Large intestine (tissue), 3 donors: ENCODE measurements at regions not wholly inside any gene's neighbourhood (a gene's known extent, or its start where the extent isn't known, plus 50 kb on each side); places are given as distances from the start of the nearest gene placed in this dataset.
"Not testable (repeated sequence)": the region's sequence is repeated elsewhere in the genome, so short reads cannot be mapped to it uniquely, and the experiment has no call there.

Experiments
- DNase-seq, 2 donors: peaks; one replicate each; pipeline versions ENCODE4 v3.0.0 to v3.0.0-alpha.2; 2013
- H3K27ac ChIP-seq: one replicate; pipeline ENCODE4 v1.5.1; 2013; ENCODE audit warnings: low read length
- H3K27me3 ChIP-seq: 2 replicates; pipeline ENCODE4 v1.6.1; 2013; ENCODE audit warnings: low read length; ENCODE audit not compliant: control insufficient read depth, insufficient read depth
- H3K36me3 ChIP-seq: 2 replicates; pipeline ENCODE4 v1.6.1; 2013; ENCODE audit warnings: low read length; ENCODE audit not compliant: control insufficient read depth, insufficient read depth
- H3K4me1 ChIP-seq: one replicate; pipeline ENCODE4 v1.6.1; 2013; ENCODE audit warnings: low read length; ENCODE audit not compliant: control insufficient read depth, insufficient read depth
- H3K4me3 ChIP-seq: one replicate; pipeline ENCODE4 v1.5.1; 2013; ENCODE audit warnings: low read length
- H3K9me3 ChIP-seq: one replicate; pipeline ENCODE4 v1.6.1; 2013; ENCODE audit warnings: mild to moderate bottlenecking, low read depth, low read length, moderate library complexity; ENCODE audit not compliant: control insufficient read depth
- WGBS: methylation state at CpG from one replicate; pipeline ENCODE4 v1.1.5; 2013; ENCODE audit warnings: low lambda C conversion rate; ENCODE audit not compliant: insufficient coverage; 5-methylcytosine and 5-hydroxymethylcytosine counted together

GRCh38 chr1:112093372-112093694, 103.9 kb upstream of the KCND3 start:
- Histone ChIP-seq H3K27ac (no peak overlapping the region), H3K4me3 (no peak overlapping the region), H3K9me3 (no peaks in the 10 kb centered on the region), H3K36me3 (no peaks in the 10 kb centered on the region), H3K27me3 (no peaks in the 10 kb centered on the region), H3K4me1 (no peaks in the 10 kb centered on the region)
- no peak for DNase-seq
- WGBS = 40% methylated on average over 1 of the region's 1 CpG

- H3K27ac ChIP-seq = no peak overlapping the region
- WGBS = no CpG with 5 or more reads among the region's 2 CpGs
Measured at GRCh38 chr1:112099979-112100378, 110.5 kb upstream of the KCND3 start.

DNA sequence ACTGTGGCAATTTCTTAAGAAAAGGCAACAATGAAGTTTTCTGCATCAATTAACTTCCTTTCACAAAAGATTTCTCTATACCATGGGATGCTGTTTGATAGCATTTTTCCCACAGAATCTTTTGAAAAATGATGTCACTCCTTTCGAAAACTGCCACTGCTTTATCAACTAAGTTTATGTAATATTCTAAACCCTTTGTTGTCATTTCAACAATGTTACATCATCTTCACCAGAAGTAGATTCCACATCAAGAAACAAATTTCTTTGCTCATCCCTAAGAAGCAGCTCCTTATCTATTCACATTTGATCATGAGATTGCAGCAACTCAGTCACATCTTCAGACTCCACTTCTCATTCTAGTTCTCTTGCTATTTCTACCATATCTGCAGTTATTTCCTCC, 116.1 kb upstream of the KCND3 start:
- H3K4me1 ChIP-seq = no peaks in the 10 kb centered on the region
- no peak overlapping the region for H3K4me3 ChIP-seq
- H3K27me3 ChIP-seq = no peaks in the 10 kb centered on the region
- DNase-seq = no peak
- H3K27ac ChIP-seq = no peak overlapping the region
- no peaks in the 10 kb centered on the region for H3K36me3 ChIP-seq
- no peaks in the 10 kb centered on the region for H3K9me3 ChIP-seq
- WGBS = no CpG with 5 or more reads among the region's 1 CpG

More at GRCh38 chr1:112099979-112100378, 110.5 kb upstream of the KCND3 start:
- Histone ChIP-seq H3K4me1 (no peaks in the 10 kb centered on the region), H3K4me3 (no peak overlapping the region), H3K27me3 (no peaks in the 10 kb centered on the region), H3K9me3 (no peaks in the 10 kb centered on the region), H3K36me3 (no peaks in the 10 kb centered on the region)
- no peak for DNase-seq

DNA sequence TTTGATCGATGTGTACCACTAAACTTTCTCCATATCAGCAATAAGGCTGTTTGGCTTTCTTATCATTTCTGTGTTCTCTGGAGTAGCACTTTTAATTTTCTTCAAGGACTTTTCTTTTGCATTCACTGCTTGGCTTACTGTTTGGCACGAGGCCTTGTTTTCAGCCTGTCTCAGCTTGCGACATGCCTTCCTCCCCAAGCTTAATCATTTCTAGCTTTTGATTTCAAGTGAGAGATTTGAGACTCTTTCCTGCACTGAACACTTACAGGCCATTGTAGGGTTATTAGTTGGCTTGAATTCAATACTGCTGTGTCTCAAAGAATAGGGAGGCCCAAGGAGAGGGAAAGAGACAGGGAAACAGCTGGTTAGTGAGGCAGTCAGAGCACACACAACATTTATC, 120.6 kb upstream of the KCND3 start:
- Histone ChIP-seq H3K27me3 (no peaks in the 10 kb centered on the region), H3K9me3 (no peaks in the 10 kb centered on the region), H3K4me1 (no peaks in the 10 kb centered on the region), H3K4me3 (no peak overlapping the region), H3K36me3 (no peaks in the 10 kb centered on the region), H3K27ac (no peak overlapping the region)
- WGBS = 70% methylated on average over 3 of the region's 3 CpGs
- no peak for DNase-seq

- no peak overlapping the region for H3K27ac ChIP-seq
- H3K9me3 ChIP-seq = no peaks in the 10 kb centered on the region
- H3K4me3 ChIP-seq = no peak overlapping the region
- H3K27me3 ChIP-seq = no peaks in the 10 kb centered on the region
- DNase-seq = no peak
- WGBS = no CpG with 5 or more reads among the region's 1 CpG
- no peaks in the 10 kb centered on the region for H3K4me1 ChIP-seq
- H3K36me3 ChIP-seq = no peaks in the 10 kb centered on the region
Measured at GRCh38 chr1:112111734-112112133, 122.3 kb upstream of the KCND3 start.

DNA sequence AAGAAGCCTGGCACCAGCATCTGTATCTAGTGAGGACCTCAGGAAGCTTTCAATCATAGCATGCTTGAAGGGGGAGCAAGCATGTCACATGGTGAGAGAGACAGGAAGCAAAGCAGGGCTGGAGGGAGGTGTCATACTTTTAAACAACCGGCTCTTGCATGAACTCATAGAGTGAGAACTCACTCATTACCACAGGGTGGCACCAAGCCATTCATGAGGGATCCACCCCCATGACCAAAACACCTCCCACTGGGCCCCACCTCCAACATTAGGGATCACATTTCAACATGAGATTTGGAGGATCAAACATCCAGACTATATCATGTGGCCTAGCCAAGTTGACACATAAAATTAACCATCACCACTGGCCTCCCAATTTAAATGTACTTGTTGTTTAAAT, 125.1 kb upstream of the KCND3 start:
- no peak overlapping the region for H3K4me3 ChIP-seq
- H3K4me1 ChIP-seq = no peaks in the 10 kb centered on the region
- H3K27ac ChIP-seq = no peak overlapping the region
- H3K27me3 ChIP-seq = no peaks in the 10 kb centered on the region
- no CpG with 5 or more reads among the region's 1 CpG for WGBS
- DNase-seq = no peak
- H3K9me3 ChIP-seq = no peaks in the 10 kb centered on the region
- H3K36me3 ChIP-seq = no peaks in the 10 kb centered on the region

- Histone ChIP-seq H3K9me3 (no peaks in the 10 kb centered on the region), H3K36me3 (no peaks in the 10 kb centered on the region), H3K4me3 (no peak overlapping the region), H3K27ac (no peak overlapping the region), H3K27me3 (no peaks in the 10 kb centered on the region), H3K4me1 (no peaks in the 10 kb centered on the region)
- no peak for DNase-seq
- WGBS = 89% methylated on average over 1 of the region's 2 CpGs
Measured at GRCh38 chr1:112126598-112126997, 137.1 kb upstream of the KCND3 start.

GRCh38 chr1:112127606-112128005, 138.1 kb upstream of the KCND3 start:
- H3K27me3 ChIP-seq, DNase-seq, H3K9me3 ChIP-seq, H3K4me3 ChIP-seq, H3K36me3 ChIP-seq, H3K4me1 ChIP-seq, H3K27ac ChIP-seq: not testable (repeated sequence)
- no CpG with 5 or more reads among the region's 2 CpGs for WGBS

DNA sequence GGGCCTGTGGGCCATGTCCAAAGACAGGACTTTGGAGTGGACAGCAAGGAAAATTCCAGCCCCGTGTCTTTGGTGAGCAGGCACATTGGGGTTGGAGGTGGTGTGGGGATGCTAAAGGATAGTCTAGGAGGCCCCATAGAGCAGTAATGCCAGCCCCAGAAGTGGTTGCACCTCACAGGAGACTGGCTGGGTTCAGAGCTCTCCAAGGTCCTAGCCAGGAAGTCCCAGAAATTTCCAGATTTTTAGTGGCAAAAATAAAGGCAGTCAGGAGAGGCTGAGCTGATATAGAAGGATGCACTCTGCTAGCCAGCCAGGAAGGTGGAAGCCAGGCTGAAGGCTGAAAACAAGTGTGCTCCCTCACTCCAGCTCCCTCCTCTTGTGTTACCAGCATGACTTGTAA, 144.0 kb upstream of the KCND3 start:
- no peaks in the 10 kb centered on the region for H3K4me1 ChIP-seq
- DNase-seq = no peak
- no peaks in the 10 kb centered on the region for H3K9me3 ChIP-seq
- no CpG with 5 or more reads among the region's 1 CpG for WGBS
- no peak overlapping the region for H3K4me3 ChIP-seq
- no peaks in the 10 kb centered on the region for H3K36me3 ChIP-seq
- H3K27ac ChIP-seq = no peak overlapping the region
- H3K27me3 ChIP-seq = no peaks in the 10 kb centered on the region

DNA sequence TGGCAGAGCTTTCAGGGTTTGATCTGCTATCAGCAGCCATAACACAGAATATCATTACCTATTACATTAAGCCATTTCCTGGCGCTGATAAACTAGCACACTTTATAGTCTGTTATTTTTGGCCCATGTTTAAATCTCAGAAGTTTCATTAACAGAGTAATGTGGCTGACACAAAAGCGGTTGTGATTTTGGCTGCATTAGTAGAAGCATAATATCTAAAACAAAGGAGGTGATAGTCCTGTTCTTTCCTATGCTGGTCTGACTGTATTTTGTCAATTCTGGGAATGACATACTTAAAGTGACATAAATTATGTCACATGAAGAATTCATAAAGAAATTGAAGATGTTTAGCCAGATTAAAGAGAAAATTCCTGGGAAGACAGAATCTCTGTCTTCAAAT, 151.3 kb upstream of the KCND3 start:
- H3K27ac ChIP-seq = no peak overlapping the region
- no peaks in the 10 kb centered on the region for H3K27me3 ChIP-seq
- H3K4me3 ChIP-seq = no peak overlapping the region
- H3K4me1 ChIP-seq = no peaks in the 10 kb centered on the region
- no peaks in the 10 kb centered on the region for H3K9me3 ChIP-seq
- H3K36me3 ChIP-seq = no peaks in the 10 kb centered on the region
- 86% methylated on average over 1 of the region's 2 CpGs for WGBS
- no peak for DNase-seq

DNA sequence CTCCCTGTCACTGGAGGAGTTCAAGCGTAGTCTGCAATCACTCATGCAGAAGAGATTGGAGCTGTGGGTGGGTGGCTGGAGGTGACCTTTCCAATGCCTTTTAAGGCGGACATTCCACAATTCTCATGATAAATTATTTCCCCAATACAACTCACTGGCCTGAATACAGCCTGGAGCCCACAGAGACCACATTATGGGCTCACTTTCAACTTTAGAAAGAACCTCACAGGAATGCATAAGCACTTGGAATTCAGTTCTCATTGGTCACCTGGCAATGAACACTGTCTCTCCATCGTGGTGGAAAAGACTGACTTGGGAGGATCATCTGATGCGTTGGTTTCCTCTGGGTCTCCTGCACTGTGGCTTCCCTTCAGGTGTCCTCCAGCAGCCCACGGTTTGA, 151.8 kb upstream of the KCND3 start:
- WGBS = no CpG with 5 or more reads among the region's 5 CpGs

More for the DNA sequence above, 151.8 kb upstream of the KCND3 start:
- no peaks in the 10 kb centered on the region for H3K27me3 ChIP-seq
- no peaks in the 10 kb centered on the region for H3K36me3 ChIP-seq
- no peaks in the 10 kb centered on the region for H3K9me3 ChIP-seq
- DNase-seq = no peak
- H3K4me1 ChIP-seq = no peaks in the 10 kb centered on the region
- no peak overlapping the region for H3K27ac ChIP-seq
- no peak overlapping the region for H3K4me3 ChIP-seq
